Type B pancreatic cell (in vitro differentiated cells): ENCODE measurements at regions not wholly inside any gene's neighbourhood (a gene's known extent, or its start where the extent isn't known, plus 50 kb on each side); places are given as distances from the start of the nearest gene placed in this dataset.

ENCODE experiments used
- DNase-seq: peaks from one replicate; pipeline ENCODE4 v3.0.0; 2021; ENCODE audit warnings: mixed read lengths; ENCODE audit not compliant: unreplicated experiment; ENCODE audit errors: extremely low spot score
- H3K27ac Mint-ChIP-seq: 2 replicates; pipeline ENCODE4 v1.8.0; 2021; ENCODE audit warnings: mild to moderate bottlenecking, mixed read lengths
- H3K27me3 Mint-ChIP-seq: 2 replicates; pipeline ENCODE4 v1.8.0; 2021; ENCODE audit warnings: mixed read lengths
- H3K36me3 Mint-ChIP-seq: 2 replicates; pipeline ENCODE4 v1.8.0; 2021; ENCODE audit warnings: mixed read lengths
- H3K4me1 Mint-ChIP-seq: one replicate; pipeline ENCODE4 v1.8.0; 2021; ENCODE audit warnings: mixed read lengths; ENCODE audit not compliant: unreplicated experiment
- H3K4me3 Mint-ChIP-seq: 2 replicates; pipeline ENCODE4 v1.8.0; 2021; ENCODE audit warnings: mild to moderate bottlenecking, mixed read lengths
- H3K9me3 Mint-ChIP-seq: 2 replicates; pipeline ENCODE4 v1.8.0; 2021; ENCODE audit warnings: mixed read lengths
- CTCF ChIP-seq: fragments of 200-600 bp; sonication (generic); conservative IDR thresholded peaks from 2 replicates; pipeline ENCODE4 v1.5.0; 2021; ENCODE audit warnings: antibody characterized with exemption, mild to moderate bottlenecking

GRCh38 chr1:88371436-88372023 is 312.5 kb upstream of the PKN2 start:
- DNase-seq, result no peak
- TF ChIP-seq CTCF, result no peak
- H3K36me3 Mint-ChIP-seq, result no peaks in the 10 kb centered on the region
- no peak overlapping the region for H3K4me3 Mint-ChIP-seq
- H3K4me1 Mint-ChIP-seq, result no peaks in the 10 kb centered on the region
- no peaks in the 10 kb centered on the region for H3K27me3 Mint-ChIP-seq
- no peak overlapping the region for H3K27ac Mint-ChIP-seq
- no peaks in the 10 kb centered on the region for H3K9me3 Mint-ChIP-seq

DNA sequence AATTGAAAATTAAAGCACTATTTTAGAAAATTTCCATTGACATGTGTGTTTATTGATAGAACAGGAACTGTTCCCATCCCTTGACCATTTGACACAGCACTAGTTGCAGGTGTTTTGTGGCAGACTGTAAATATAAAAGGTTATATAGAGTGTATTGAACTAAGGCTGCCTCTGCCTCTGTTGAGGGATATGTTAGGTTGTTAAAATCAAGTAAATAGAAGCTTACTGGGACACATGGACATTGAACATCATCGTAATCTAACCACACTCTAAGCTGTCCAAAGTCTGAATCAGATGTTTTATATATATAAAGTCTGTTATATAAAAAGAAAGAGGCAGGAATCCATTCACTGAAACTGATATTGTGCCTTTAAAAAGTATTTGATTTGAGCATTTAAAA is 308.1 kb upstream of the PKN2 start:
- Mint-ChIP-seq H3K36me3 (no peaks in the 10 kb centered on the region), H3K27ac (no peak overlapping the region), H3K27me3 (no peaks in the 10 kb centered on the region), H3K4me1 (no peaks in the 10 kb centered on the region), H3K9me3 (no peaks in the 10 kb centered on the region), H3K4me3 (no peak overlapping the region)
- TF ChIP-seq CTCF, result no peak
- DNase-seq, result no peak

DNA sequence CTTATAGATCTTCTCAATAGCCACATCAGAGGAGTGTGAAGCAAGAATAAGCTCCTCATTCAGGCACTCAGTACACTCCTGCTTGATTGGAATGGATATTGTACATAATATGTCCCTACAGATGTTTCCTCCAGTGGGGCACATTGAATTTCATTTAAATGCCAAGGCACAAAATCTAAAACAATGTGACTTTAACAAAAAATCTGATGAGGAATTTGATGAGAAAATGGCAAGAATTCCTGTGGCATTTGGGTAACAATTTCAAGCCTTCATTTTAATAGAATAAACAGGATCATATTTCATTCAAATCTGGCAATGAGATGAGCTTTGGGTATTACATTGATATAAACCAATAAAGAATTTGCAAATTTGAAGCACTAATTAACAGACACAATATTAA is 307.7 kb upstream of the PKN2 start:
- no peak for TF ChIP-seq CTCF
- Mint-ChIP-seq H3K27ac (no peak overlapping the region), H3K27me3 (no peaks in the 10 kb centered on the region), H3K9me3 (no peaks in the 10 kb centered on the region), H3K4me1 (no peaks in the 10 kb centered on the region), H3K36me3 (no peaks in the 10 kb centered on the region), H3K4me3 (no peak overlapping the region)
- DNase-seq, result no peak

GRCh38 chr1:88378560-88378959 is 305.5 kb upstream of the PKN2 start:
- Mint-ChIP-seq H3K9me3 (no peaks in the 10 kb centered on the region), H3K27me3 (no peaks in the 10 kb centered on the region), H3K4me3 (no peak overlapping the region), H3K27ac (no peak overlapping the region), H3K36me3 (no peaks in the 10 kb centered on the region), H3K4me1 (no peaks in the 10 kb centered on the region)
- DNase-seq, result no peak
- no peak for TF ChIP-seq CTCF

DNA sequence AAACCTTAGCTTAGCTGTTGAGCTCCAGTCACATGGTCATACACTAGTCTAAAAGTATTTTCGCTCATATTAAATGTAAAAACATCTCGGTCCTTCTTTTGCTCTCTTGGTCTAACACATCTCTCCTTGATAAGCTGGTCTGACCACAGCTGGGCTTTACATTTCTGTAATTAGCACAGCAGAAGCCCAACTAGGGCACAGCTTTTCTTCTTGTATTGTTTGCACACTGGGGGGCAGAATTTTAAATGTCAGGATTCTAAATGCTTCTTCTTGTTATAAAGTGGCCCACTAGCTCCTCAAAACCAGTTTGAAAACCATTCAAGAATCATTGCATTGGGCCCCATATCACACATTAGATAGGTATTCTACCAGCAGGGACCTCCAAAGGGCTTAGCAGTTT is 289.1 kb upstream of the PKN2 start:
- H3K4me3 Mint-ChIP-seq, result no peak overlapping the region
- H3K4me1 Mint-ChIP-seq, result no peaks in the 10 kb centered on the region
- H3K27me3 Mint-ChIP-seq, result no peaks in the 10 kb centered on the region
- peaks cover 10% of the 10 kb centered on the region for H3K9me3 Mint-ChIP-seq
- TF ChIP-seq CTCF, result no peak
- no peaks in the 10 kb centered on the region for H3K36me3 Mint-ChIP-seq
- DNase-seq, result no peak
- no peak overlapping the region for H3K27ac Mint-ChIP-seq

DNA sequence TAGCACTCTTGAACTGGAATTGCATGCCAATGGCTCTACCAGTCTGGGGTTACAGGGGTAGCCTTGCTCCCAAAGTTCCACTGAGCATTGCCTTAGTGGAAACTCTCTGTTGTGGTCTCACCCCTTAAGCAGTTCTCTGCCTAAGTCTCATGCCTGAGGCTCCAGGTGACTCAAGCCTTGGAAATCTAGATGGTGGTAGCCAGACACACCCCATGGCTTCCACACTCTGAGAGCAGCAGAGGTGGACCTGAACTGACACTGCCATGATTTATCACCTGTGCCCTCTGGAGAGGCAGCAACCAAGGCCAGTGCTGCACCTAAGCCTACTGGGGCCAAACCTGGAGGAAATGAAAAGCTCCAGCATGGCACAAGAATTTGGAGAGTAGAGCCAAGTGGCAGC is 285.7 kb upstream of the PKN2 start:
- H3K27ac Mint-ChIP-seq, result no peak overlapping the region
- H3K4me3 Mint-ChIP-seq, result no peak overlapping the region
- DNase-seq, result no peak
- no peaks in the 10 kb centered on the region for H3K36me3 Mint-ChIP-seq
- peaks cover 10% of the 10 kb centered on the region for H3K9me3 Mint-ChIP-seq
- no peak for TF ChIP-seq CTCF
- H3K27me3 Mint-ChIP-seq, result no peaks in the 10 kb centered on the region
- H3K4me1 Mint-ChIP-seq, result peaks cover 5% of the 10 kb centered on the region
